Heart left ventricle (tissue), 16 donors: ENCODE measurements at regions not wholly inside any gene's neighbourhood (a gene's known extent, or its start where the extent isn't known, plus 50 kb on each side); places are given as distances from the start of the nearest gene placed in this dataset.

Source experiments
- ATAC-seq, 4 donors: fragments of 200-7000 bp; cut with Tn5 transposase; one replicate each; pipeline ENCODE4 v1.9.1; 2020 to 2022; ENCODE audit warnings: moderate library complexity in 4 of 4, mild to moderate bottlenecking in 3 of 4, moderate number of reproducible peaks in 1 of 4
- DNase-seq, 5 donors: peaks; one replicate each; pipeline ENCODE4 v3.0.0-alpha.2; 2020
- H3K27ac ChIP-seq, 12 donors: fragments of 200-600 bp; sonication (generic) in 4 of 12; one replicate each; pipeline versions ENCODE4 v1.5.0 to v1.8.0; 2016 to 2022; ENCODE audit warnings: mild to moderate bottlenecking in 2 of 12
- H3K27me3 ChIP-seq, 9 donors: fragments of 200-600 bp; sonication (generic) in 2 of 9; one replicate each; pipeline versions ENCODE4 v1.5.1 to v1.8.0; 2016 to 2022; ENCODE audit warnings: mild to moderate bottlenecking in 3 of 9
- H3K36me3 ChIP-seq, 9 donors: fragments of 200-600 bp; sonication (generic) in 2 of 9; one replicate each; pipeline versions ENCODE4 v1.5.0 to v1.8.0; 2018 to 2022; ENCODE audit warnings: mild to moderate bottlenecking in 2 of 9
- H3K4me1 ChIP-seq, 12 donors: fragments of 200-600 bp; sonication (generic) in 4 of 12; one replicate each; pipeline versions ENCODE4 v1.5.0 to v1.8.0; 2016 to 2022; ENCODE audit warnings: mild to moderate bottlenecking in 3 of 12
- H3K4me3 ChIP-seq, 12 donors: fragments of 200-600 bp; sonication (generic) in 4 of 12; one replicate each; pipeline versions ENCODE4 v1.5.0 to v1.8.0; 2017 to 2022; ENCODE audit warnings: mild to moderate bottlenecking in 9 of 12, moderate library complexity in 4 of 12
- H3K9me3 ChIP-seq, 12 donors: fragments of 200-600 bp; sonication (generic) in 4 of 12; one replicate each; pipeline versions ENCODE4 v1.5.0 to v1.8.0; 2016 to 2022; ENCODE audit warnings: mild to moderate bottlenecking in 1 of 12
- CTCF ChIP-seq, 12 donors: fragments of 200-600 bp; sonication (generic) in 4 of 12; IDR thresholded peaks; one replicate each; pipeline versions ENCODE4 v1.5.0 to v1.8.0; 2018 to 2022; ENCODE audit warnings: antibody characterized with exemption in 12 of 12, mild to moderate bottlenecking in 5 of 12
- POLR2A ChIP-seq, 2 donors: fragments of 450-650 bp; IDR thresholded peaks; one replicate each; pipeline ENCODE4 v1.6.1; 2017; ENCODE audit warnings: antibody characterized with exemption in 2 of 2, mild to moderate bottlenecking in 2 of 2, moderate library complexity in 2 of 2
- WGBS, 4 donors: extraction: QIAGEN DNeasy Blood & Tissue Kit in 2 of 4; methylation state at CpG; one replicate each; pipeline versions ENCODE4 v1.1.5 to v1.1.7; 2013 to 2018; 5-methylcytosine and 5-hydroxymethylcytosine counted together
- intact Hi-C, 10 donors: fragments of 100-400 bp; cut with DNase I; formaldehyde crosslinking; loops; one replicate each; pipeline versions ENCODE4 v1.11.1 to v1.14.2; 2022
- donor health status: ischemic (EF 13 %, LVEDD 7.1; RV severe dilation, severe dysfunction).
- donor health status: healthy with polysubstance abuse.
- donor health status: DM: no; HTN: yes; CAD: no.
- donor health status: DM: no; HTN: no; CAD: no.
- donor health status: ischemic (EF 25% LVEDD 6.9; RV normal size, moderate dysfunction).
- donor health status: ischemic (EF 25% LVEDD 5.7; RV mildly dilated, moderate dysfunction).
- donor health status: healthy.
- donor health status: DM: yes; HTN: yes; CAD: no.
- donor health status: ischemic (EF 35%, LVEDD 5.7; RV mildly dilated, moderate dysfunction).
- donor health status: nonischemic (EF 11% LVEDD 7.7; RV severe dilation, severe dysfunction).
- donor health status: DM: yes; HTN: yes; CAD: no.
- donor health status: PGD.
- donor health status: ischemic (EF 29% LVEDD 5.4; RV normal size, mild dysfunction).
- donor health status: nonischemic (EF 23%, LVEDD 6.1; RV moderate dilation, normal function).

- Histone ChIP-seq H3K4me1 (no peaks in the 10 kb centered on the region), H3K27ac (no peak overlapping the region), H3K36me3 (no peaks in the 10 kb centered on the region), H3K27me3 (no peaks in the 10 kb centered on the region), H3K9me3 (no peaks in the 10 kb centered on the region), H3K4me3 (no peak overlapping the region)
- DNase-seq (no peak), ATAC-seq (peak in 1 of 4 donors; percentile 38)
- intact Hi-C loops, result no loop called here
- WGBS, 4 donors, result 82 to 87% (median 85%) methylated on average over 2 of the region's 2 CpGs
- TF ChIP-seq POLR2A (IDR thresholded peaks at IDR 0.05) (no peak), CTCF (IDR thresholded peaks at IDR 0.05) (no peak)
Observed at GRCh38 chr9:16025627-16026026, 472.8 kb downstream of the CCDC171 start.

- Histone ChIP-seq H3K4me3 (no peak overlapping the region), H3K27ac (no peak overlapping the region), H3K27me3 (no peaks in the 10 kb centered on the region), H3K9me3 (no peaks in the 10 kb centered on the region), H3K4me1 (no peaks in the 10 kb centered on the region), H3K36me3 (no peaks in the 10 kb centered on the region)
- intact Hi-C loops, result no loop called here
- no peak for DNase-seq
- ATAC-seq, result no peak
- 64 to 78% (median 77%) methylated on average over 2 of the region's 2 CpGs for WGBS, 4 donors
- TF ChIP-seq CTCF (IDR thresholded peaks at IDR 0.05) (no peak), POLR2A (IDR thresholded peaks at IDR 0.05) (no peak)
Observed at GRCh38 chr9:16026886-16027285, 474.0 kb downstream of the CCDC171 start.

- Histone ChIP-seq H3K27me3 (no peaks in the 10 kb centered on the region), H3K4me3 (no peak overlapping the region), H3K27ac (no peak overlapping the region), H3K36me3 (no peaks in the 10 kb centered on the region), H3K9me3 (no peaks in the 10 kb centered on the region), H3K4me1 (no peaks in the 10 kb centered on the region)
- intact Hi-C loops, result no loop called here
- 41 to 55% (median 49%) methylated on average over 2 of the region's 2 CpGs for WGBS, 4 donors
- no peak for TF ChIP-seq POLR2A (IDR thresholded peaks at IDR 0.05)
- TF ChIP-seq CTCF (IDR thresholded peaks at IDR 0.05), result no peak
- ATAC-seq (no peak), DNase-seq (no peak)
Observed at GRCh38 chr9:16028548-16028947, 475.7 kb downstream of the CCDC171 start.

GRCh38 chr9:16029046-16029615, 476.3 kb downstream of the CCDC171 start:
- DNase-seq (no peak), ATAC-seq (no peak)
- no peaks in the 10 kb centered on the region for H3K9me3 ChIP-seq
- H3K4me1 ChIP-seq, result no peaks in the 10 kb centered on the region
- intact Hi-C loops, result no loop called here
- H3K4me3 ChIP-seq, result no peak overlapping the region
- H3K36me3 ChIP-seq, result no peaks in the 10 kb centered on the region
- H3K27ac ChIP-seq, result no peak overlapping the region
- 78 to 83% (median 81%) methylated on average over 7 of the region's 7 CpGs for WGBS, 4 donors
- no peak for TF ChIP-seq POLR2A (IDR thresholded peaks at IDR 0.05)
- no peak for TF ChIP-seq CTCF (IDR thresholded peaks at IDR 0.05)
- H3K27me3 ChIP-seq, result no peaks in the 10 kb centered on the region
